ENCODE measurements at regions not wholly inside any gene's neighbourhood (a gene's known extent, or its start where the extent isn't known, plus 50 kb on each side); places are given as distances from the start of the nearest gene placed in this dataset.

DNA sequence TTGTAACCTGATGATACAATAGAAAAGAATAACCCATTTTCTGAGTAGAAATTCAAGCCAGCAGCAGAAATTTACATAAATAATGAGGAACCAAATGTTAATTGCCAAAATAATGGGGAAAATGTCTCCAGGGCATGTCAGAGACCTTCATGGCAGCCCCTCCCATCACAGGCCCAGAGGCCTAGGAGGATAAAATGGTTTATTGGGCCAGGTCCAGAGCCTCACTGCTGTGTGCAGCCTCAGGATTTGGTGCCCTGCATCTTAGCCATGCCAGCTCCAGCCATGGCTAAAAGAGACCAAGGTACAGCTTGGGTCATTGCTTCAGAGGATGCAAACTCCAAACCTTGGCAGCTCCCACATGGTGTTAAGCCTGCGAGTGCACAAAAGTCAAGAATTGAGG, 352.1 kb upstream of the MEIS2 start:
- TF ChIP-seq, protein P1, sequence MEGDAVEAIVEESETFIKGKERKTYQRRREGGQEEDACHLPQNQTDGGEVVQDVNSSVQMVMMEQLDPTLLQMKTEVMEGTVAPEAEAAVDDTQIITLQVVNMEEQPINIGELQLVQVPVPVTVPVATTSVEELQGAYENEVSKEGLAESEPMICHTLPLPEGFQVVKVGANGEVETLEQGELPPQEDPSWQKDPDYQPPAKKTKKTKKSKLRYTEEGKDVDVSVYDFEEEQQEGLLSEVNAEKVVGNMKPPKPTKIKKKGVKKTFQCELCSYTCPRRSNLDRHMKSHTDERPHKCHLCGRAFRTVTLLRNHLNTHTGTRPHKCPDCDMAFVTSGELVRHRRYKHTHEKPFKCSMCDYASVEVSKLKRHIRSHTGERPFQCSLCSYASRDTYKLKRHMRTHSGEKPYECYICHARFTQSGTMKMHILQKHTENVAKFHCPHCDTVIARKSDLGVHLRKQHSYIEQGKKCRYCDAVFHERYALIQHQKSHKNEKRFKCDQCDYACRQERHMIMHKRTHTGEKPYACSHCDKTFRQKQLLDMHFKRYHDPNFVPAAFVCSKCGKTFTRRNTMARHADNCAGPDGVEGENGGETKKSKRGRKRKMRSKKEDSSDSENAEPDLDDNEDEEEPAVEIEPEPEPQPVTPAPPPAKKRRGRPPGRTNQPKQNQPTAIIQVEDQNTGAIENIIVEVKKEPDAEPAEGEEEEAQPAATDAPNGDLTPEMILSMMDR (IDR thresholded peaks at IDR 0.05): no peak
- TF ChIP-seq POLR2A (IDR thresholded peaks at IDR 0.05): no peak
